ENCODE measurements at regions not wholly inside any gene's neighbourhood (a gene's known extent, or its start where the extent isn't known, plus 50 kb on each side); places are given as distances from the start of the nearest gene placed in this dataset.

- no peaks in the 10 kb centered on the region for H3K4me1 ChIP-seq (ENCODE audit: control insufficient read depth, insufficient read depth, low read length)
- H3K4me3 ChIP-seq (ENCODE audit: low read depth, low read length): no peak overlapping the region
- POLR2A ChIA-PET: no interaction called here
- CTCF ChIA-PET: no interaction called here
- no peak overlapping the region for H3K27ac ChIP-seq (ENCODE audit: extremely low read depth, low read depth, low read length)
- no peak for TF ChIP-seq ZNF501 (tag by site-specific recombination; IDR thresholded peaks at IDR 0.05)
- no peak for TF ChIP-seq ZNF555 (tag by site-specific recombination; conservative IDR thresholded peaks at IDR 0.05)
- TF ChIP-seq WT1 (tag by site-specific recombination; IDR thresholded peaks at IDR 0.05): no peak
- no peak for TF ChIP-seq ZNF24 (tag by site-specific recombination; IDR thresholded peaks at IDR 0.05)
- no peak for TF ChIP-seq ZNF341 (tag by site-specific recombination; IDR thresholded peaks at IDR 0.05; ENCODE audit: low read depth)
- TF ChIP-seq, protein P1, sequence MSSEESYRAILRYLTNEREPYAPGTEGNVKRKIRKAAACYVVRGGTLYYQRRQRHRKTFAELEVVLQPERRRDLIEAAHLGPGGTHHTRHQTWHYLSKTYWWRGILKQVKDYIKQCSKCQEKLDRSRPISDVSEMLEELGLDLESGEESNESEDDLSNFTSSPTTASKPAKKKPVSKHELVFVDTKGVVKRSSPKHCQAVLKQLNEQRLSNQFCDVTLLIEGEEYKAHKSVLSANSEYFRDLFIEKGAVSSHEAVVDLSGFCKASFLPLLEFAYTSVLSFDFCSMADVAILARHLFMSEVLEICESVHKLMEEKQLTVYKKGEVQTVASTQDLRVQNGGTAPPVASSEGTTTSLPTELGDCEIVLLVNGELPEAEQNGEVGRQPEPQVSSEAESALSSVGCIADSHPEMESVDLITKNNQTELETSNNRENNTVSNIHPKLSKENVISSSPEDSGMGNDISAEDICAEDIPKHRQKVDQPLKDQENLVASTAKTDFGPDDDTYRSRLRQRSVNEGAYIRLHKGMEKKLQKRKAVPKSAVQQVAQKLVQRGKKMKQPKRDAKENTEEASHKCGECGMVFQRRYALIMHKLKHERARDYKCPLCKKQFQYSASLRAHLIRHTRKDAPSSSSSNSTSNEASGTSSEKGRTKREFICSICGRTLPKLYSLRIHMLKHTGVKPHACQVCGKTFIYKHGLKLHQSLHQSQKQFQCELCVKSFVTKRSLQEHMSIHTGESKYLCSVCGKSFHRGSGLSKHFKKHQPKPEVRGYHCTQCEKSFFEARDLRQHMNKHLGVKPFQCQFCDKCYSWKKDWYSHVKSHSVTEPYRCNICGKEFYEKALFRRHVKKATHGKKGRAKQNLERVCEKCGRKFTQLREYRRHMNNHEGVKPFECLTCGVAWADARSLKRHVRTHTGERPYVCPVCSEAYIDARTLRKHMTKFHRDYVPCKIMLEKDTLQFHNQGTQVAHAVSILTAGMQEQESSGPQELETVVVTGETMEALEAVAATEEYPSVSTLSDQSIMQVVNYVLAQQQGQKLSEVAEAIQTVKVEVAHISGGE (tag by site-specific recombination; conservative IDR thresholded peaks at IDR 0.05; ENCODE audit: low read depth): no peak
- TF ChIP-seq ZSCAN16 (tag by site-specific recombination; IDR thresholded peaks at IDR 0.05): no peak
- TF ChIP-seq SCRT2 (tag by site-specific recombination; IDR thresholded peaks at IDR 0.05): no peak
- TF ChIP-seq ZNF488 (tag by site-specific recombination; IDR thresholded peaks at IDR 0.05): no peak
- TF ChIP-seq ZBTB20 (tag by site-specific recombination; IDR thresholded peaks at IDR 0.05): no peak
- TF ChIP-seq HOXC10 (CRISPR knock-in tag; IDR thresholded peaks at IDR 0.05): no peak
- no peak for TF ChIP-seq ZNF610 (tag by site-specific recombination; IDR thresholded peaks at IDR 0.05; ENCODE audit: borderline replicate concordance)
- H3K36me3 ChIP-seq (ENCODE audit: control insufficient read depth in 2 of 2, insufficient read depth in 1 of 2, low read length in 2 of 2): no peaks in the 10 kb centered on the region
- H3K9me3 ChIP-seq (ENCODE audit: control insufficient read depth, insufficient read depth, low read depth, low read length): no peaks in the 10 kb centered on the region
These were observed 282.0 kb upstream of the ADARB2 start for GRCh38 chr10:2019281-2019680.

GRCh38 chr10:2014541-2014940 is 277.2 kb upstream of the ADARB2 start:
- Histone ChIP-seq H3K36me3 (ENCODE audit: control insufficient read depth in 2 of 2, insufficient read depth in 1 of 2, low read length in 2 of 2) (no peaks in the 10 kb centered on the region), H3K27ac (ENCODE audit: extremely low read depth, low read depth, low read length) (no peak overlapping the region), H3K4me1 (ENCODE audit: control insufficient read depth, insufficient read depth, low read length) (no peaks in the 10 kb centered on the region), H3K9me3 (ENCODE audit: control insufficient read depth, insufficient read depth, low read depth, low read length) (no peaks in the 10 kb centered on the region), H3K4me3 (ENCODE audit: low read depth, low read length) (no peak overlapping the region)
- POLR2A ChIA-PET: no interaction called here
- no peak for TF ChIP-seq MEIS1 (CRISPR knock-in tag; IDR thresholded peaks at IDR 0.05; ENCODE audit: borderline replicate concordance)
- CTCF ChIA-PET: no interaction called here

DNA sequence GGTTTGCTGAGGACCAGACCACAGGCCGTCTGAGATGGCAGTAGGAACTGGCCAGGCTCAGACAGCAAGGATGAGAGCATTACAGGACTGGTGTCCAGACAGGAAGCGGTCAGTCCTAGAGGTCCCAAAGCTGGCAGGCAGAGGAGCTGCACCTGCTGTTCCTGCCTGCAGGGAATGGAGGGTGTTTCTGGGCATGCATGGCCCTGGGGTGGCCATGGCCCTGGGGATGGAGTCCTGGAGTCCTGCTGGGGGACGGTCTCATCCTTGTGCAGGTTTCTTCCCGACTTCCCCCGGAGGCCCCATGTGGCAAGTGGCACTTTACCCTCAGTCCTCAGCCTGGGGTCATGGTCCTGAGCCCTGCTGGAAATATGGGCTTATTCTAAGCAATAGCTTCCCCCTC is 274.9 kb upstream of the ADARB2 start:
- Histone ChIP-seq H3K9me3 (ENCODE audit: control insufficient read depth, insufficient read depth, low read depth, low read length) (no peaks in the 10 kb centered on the region), H3K27ac (ENCODE audit: extremely low read depth, low read depth, low read length) (no peak overlapping the region), H3K36me3 (ENCODE audit: control insufficient read depth in 2 of 2, insufficient read depth in 1 of 2, low read length in 2 of 2) (no peaks in the 10 kb centered on the region), H3K4me3 (ENCODE audit: low read depth, low read length) (no peak overlapping the region), H3K4me1 (ENCODE audit: control insufficient read depth, insufficient read depth, low read length) (no peaks in the 10 kb centered on the region)
- CTCF ChIA-PET: no interaction called here
- POLR2A ChIA-PET: no interaction called here
- TF ChIP-seq AEBP2 (tag by site-specific recombination; IDR thresholded peaks at IDR 0.05; ENCODE audit: borderline replicate concordance) (no peak), ZNF292 (tag by site-specific recombination; IDR thresholded peaks at IDR 0.05; ENCODE audit: borderline replicate concordance, low read depth) (no peak), ZNF239 (tag by site-specific recombination; IDR thresholded peaks at IDR 0.05) (no peak), ZNF404 (tag by site-specific recombination; IDR thresholded peaks at IDR 0.05) (no peak), ZNF302 (tag by site-specific recombination; IDR thresholded peaks at IDR 0.05; ENCODE audit: low read depth) (no peak), ZNF571 (tag by site-specific recombination; IDR thresholded peaks at IDR 0.05) (no peak), ZNF837 (tag by site-specific recombination; IDR thresholded peaks at IDR 0.05) (no peak), ATF2 (tag by site-specific recombination; IDR thresholded peaks at IDR 0.05; ENCODE audit: low read depth) (no peak)
- TF ChIP-seq, protein P1 (tag by site-specific recombination; conservative IDR thresholded peaks at IDR 0.05; ENCODE audit: low read depth): no peak
